Activated T-cell treated with anti-CD3 and anti-CD28 coated beads, Interleukin-2, amount 50 U/mL, for 24 hours (primary cell): ENCODE measurements at regions not wholly inside any gene's neighbourhood (a gene's known extent, or its start where the extent isn't known, plus 50 kb on each side); places are given as distances from the start of the nearest gene placed in this dataset.

Experiments used
- DNase-seq: peaks from one replicate; pipeline ENCODE4 v3.0.0-alpha.2; 2020
- H3K27ac Mint-ChIP-seq: 2 replicates; pipeline ENCODE4 v1.8.0; 2020; ENCODE audit warnings: mild to moderate bottlenecking, mixed read lengths
- H3K27me3 Mint-ChIP-seq: 2 replicates; pipeline ENCODE4 v1.8.0; 2020; ENCODE audit warnings: mixed read lengths
- H3K36me3 Mint-ChIP-seq: 2 replicates; pipeline ENCODE4 v1.8.0; 2020; ENCODE audit warnings: low read depth, mixed read lengths
- H3K4me1 Mint-ChIP-seq: 2 replicates; pipeline ENCODE4 v1.8.0; 2020; ENCODE audit warnings: low read depth, mixed read lengths
- H3K4me3 Mint-ChIP-seq: 2 replicates; pipeline ENCODE4 v1.8.0; 2020; ENCODE audit warnings: mild to moderate bottlenecking, moderate library complexity, mixed read lengths
- H3K9me3 Mint-ChIP-seq: 2 replicates; pipeline ENCODE4 v1.8.0; 2020; ENCODE audit warnings: mixed read lengths

GRCh38 chr5:10844016-10844415, 83.0 kb upstream of the DAP start:
- peaks cover 38% of the 10 kb centered on the region for H3K27me3 Mint-ChIP-seq
- H3K4me1 Mint-ChIP-seq: no peaks in the 10 kb centered on the region
- H3K9me3 Mint-ChIP-seq: no peaks in the 10 kb centered on the region
- DNase-seq: no peak
- H3K4me3 Mint-ChIP-seq: no peak overlapping the region
- no peaks in the 10 kb centered on the region for H3K36me3 Mint-ChIP-seq
- H3K27ac Mint-ChIP-seq: no peak overlapping the region

GRCh38 chr5:10842823-10843222, 81.8 kb upstream of the DAP start:
- no peaks in the 10 kb centered on the region for H3K4me1 Mint-ChIP-seq
- no peaks in the 10 kb centered on the region for H3K36me3 Mint-ChIP-seq
- no peak for DNase-seq
- no peaks in the 10 kb centered on the region for H3K9me3 Mint-ChIP-seq
- H3K27ac Mint-ChIP-seq: no peak overlapping the region
- H3K27me3 Mint-ChIP-seq: peaks cover 43% of the 10 kb centered on the region
- H3K4me3 Mint-ChIP-seq: no peak overlapping the region

GRCh38 chr5:10839916-10840599, 79.0 kb upstream of the DAP start:
- H3K9me3 Mint-ChIP-seq: no peaks in the 10 kb centered on the region
- H3K27me3 Mint-ChIP-seq: peaks cover 36% of the 10 kb centered on the region
- H3K36me3 Mint-ChIP-seq: no peaks in the 10 kb centered on the region
- H3K27ac Mint-ChIP-seq: no peak overlapping the region
- H3K4me1 Mint-ChIP-seq: no peaks in the 10 kb centered on the region
- DNase-seq: no peak
- H3K4me3 Mint-ChIP-seq: no peak overlapping the region

- no peak for DNase-seq
- Mint-ChIP-seq H3K27ac (no peak overlapping the region), H3K4me3 (no peak overlapping the region), H3K27me3 (peaks cover 30% of the 10 kb centered on the region), H3K4me1 (no peaks in the 10 kb centered on the region), H3K36me3 (no peaks in the 10 kb centered on the region), H3K9me3 (no peaks in the 10 kb centered on the region)
These were observed 78.1 kb upstream of the DAP start for GRCh38 chr5:10839118-10839517.

GRCh38 chr5:10838038-10838437, 77.0 kb upstream of the DAP start:
- H3K27me3 Mint-ChIP-seq: peaks cover 22% of the 10 kb centered on the region
- H3K9me3 Mint-ChIP-seq: no peaks in the 10 kb centered on the region
- no peak for DNase-seq
- no peaks in the 10 kb centered on the region for H3K4me1 Mint-ChIP-seq
- no peak overlapping the region for H3K27ac Mint-ChIP-seq
- no peaks in the 10 kb centered on the region for H3K36me3 Mint-ChIP-seq
- no peak overlapping the region for H3K4me3 Mint-ChIP-seq

GRCh38 chr5:10836986-10837385, 76.0 kb upstream of the DAP start:
- DNase-seq: no peak
- Mint-ChIP-seq H3K4me1 (no peaks in the 10 kb centered on the region), H3K27ac (no peak overlapping the region), H3K27me3 (peaks cover 15% of the 10 kb centered on the region), H3K36me3 (no peaks in the 10 kb centered on the region), H3K4me3 (no peak overlapping the region), H3K9me3 (no peaks in the 10 kb centered on the region)

- Mint-ChIP-seq H3K4me3 (no peak overlapping the region), H3K4me1 (no peaks in the 10 kb centered on the region), H3K9me3 (no peaks in the 10 kb centered on the region), H3K27ac (no peak overlapping the region), H3K36me3 (no peaks in the 10 kb centered on the region), H3K27me3 (peaks cover 12% of the 10 kb centered on the region)
- no peak for DNase-seq
These were observed 73.7 kb upstream of the DAP start for GRCh38 chr5:10834695-10835094.

- Mint-ChIP-seq H3K27me3 (peaks cover 4% of the 10 kb centered on the region), H3K4me1 (no peaks in the 10 kb centered on the region), H3K9me3 (no peaks in the 10 kb centered on the region), H3K36me3 (no peaks in the 10 kb centered on the region), H3K4me3 (no peak overlapping the region), H3K27ac (no peak overlapping the region)
- no peak for DNase-seq
These were observed 72.0 kb upstream of the DAP start for GRCh38 chr5:10832987-10833386.

- Mint-ChIP-seq H3K4me3 (no peak overlapping the region), H3K36me3 (no peaks in the 10 kb centered on the region), H3K27me3 (peaks cover 4% of the 10 kb centered on the region), H3K4me1 (no peaks in the 10 kb centered on the region), H3K27ac (no peak overlapping the region), H3K9me3 (no peaks in the 10 kb centered on the region)
- DNase-seq: no peak
These were observed 71.4 kb upstream of the DAP start for GRCh38 chr5:10832421-10832820.

- Mint-ChIP-seq H3K27ac (no peak overlapping the region), H3K4me3 (no peak overlapping the region), H3K4me1 (no peaks in the 10 kb centered on the region), H3K36me3 (no peaks in the 10 kb centered on the region), H3K9me3 (no peaks in the 10 kb centered on the region), H3K27me3 (peaks cover 4% of the 10 kb centered on the region)
- no peak for DNase-seq
These were observed 70.4 kb upstream of the DAP start for GRCh38 chr5:10831419-10831818.

GRCh38 chr5:10828241-10828640, 67.2 kb upstream of the DAP start:
- Mint-ChIP-seq H3K9me3 (no peaks in the 10 kb centered on the region), H3K4me1 (no peaks in the 10 kb centered on the region), H3K36me3 (no peaks in the 10 kb centered on the region), H3K27ac (no peak overlapping the region), H3K27me3 (peaks cover 16% of the 10 kb centered on the region), H3K4me3 (no peak overlapping the region)
- no peak for DNase-seq

GRCh38 chr5:10827571-10827970, 66.5 kb upstream of the DAP start:
- H3K9me3 Mint-ChIP-seq: no peaks in the 10 kb centered on the region
- H3K27me3 Mint-ChIP-seq: peaks cover 23% of the 10 kb centered on the region
- H3K36me3 Mint-ChIP-seq: no peaks in the 10 kb centered on the region
- no peaks in the 10 kb centered on the region for H3K4me1 Mint-ChIP-seq
- no peak overlapping the region for H3K4me3 Mint-ChIP-seq
- DNase-seq: no peak
- H3K27ac Mint-ChIP-seq: no peak overlapping the region

GRCh38 chr5:10826971-10827370, 65.9 kb upstream of the DAP start:
- Mint-ChIP-seq H3K36me3 (no peaks in the 10 kb centered on the region), H3K4me1 (no peaks in the 10 kb centered on the region), H3K27ac (no peak overlapping the region)

GRCh38 chr5:10825897-10826644, 65.0 kb upstream of the DAP start:
- peaks cover 30% of the 10 kb centered on the region for H3K27me3 Mint-ChIP-seq
- H3K4me3 Mint-ChIP-seq: no peak overlapping the region
- H3K9me3 Mint-ChIP-seq: no peaks in the 10 kb centered on the region
- no peak overlapping the region for H3K27ac Mint-ChIP-seq
- DNase-seq: no peak
- no peaks in the 10 kb centered on the region for H3K36me3 Mint-ChIP-seq
- no peaks in the 10 kb centered on the region for H3K4me1 Mint-ChIP-seq

More at GRCh38 chr5:10826971-10827370, 65.9 kb upstream of the DAP start:
- no peaks in the 10 kb centered on the region for H3K9me3 Mint-ChIP-seq
- peaks cover 28% of the 10 kb centered on the region for H3K27me3 Mint-ChIP-seq
- no peak for DNase-seq
- no peak overlapping the region for H3K4me3 Mint-ChIP-seq

GRCh38 chr5:10812218-10812617, 51.2 kb upstream of the DAP start:
- Mint-ChIP-seq H3K27ac (no peak overlapping the region), H3K36me3 (no peaks in the 10 kb centered on the region), H3K4me3 (no peak overlapping the region), H3K4me1 (no peaks in the 10 kb centered on the region), H3K9me3 (peaks cover 2% of the 10 kb centered on the region), H3K27me3 (peaks cover 37% of the 10 kb centered on the region)
- DNase-seq: no peak
